ENCODE measurements at regions not wholly inside any gene's neighbourhood (a gene's known extent, or its start where the extent isn't known, plus 50 kb on each side); places are given as distances from the start of the nearest gene placed in this dataset.

GRCh38 chr13:76239031-76239680, 603.0 kb downstream of the LMO7 start:
- TF ChIP-seq CTCF (IDR thresholded peaks at IDR 0.05) = no peak
- no peak for TF ChIP-seq POLR2AphosphoS5 (IDR thresholded peaks at IDR 0.05; ENCODE audit: low read depth, low read length)
- no peak for TF ChIP-seq REST (IDR thresholded peaks at IDR 0.05; ENCODE audit: insufficient read depth in 1 of 2, low read depth in 2 of 2, low read length in 1 of 2)
- TF ChIP-seq SIN3A (IDR thresholded peaks at IDR 0.05; ENCODE audit: borderline replicate concordance, insufficient read depth, low read depth, low read length) = no peak
- no peak for TF ChIP-seq TCF7L2 (IDR thresholded peaks at IDR 0.05; ENCODE audit: low read depth, low read length)

Measured in Panc1 (cell line).